Left ventricle myocardium inferior (tissue), 1 donor: ENCODE measurements at regions not wholly inside any gene's neighbourhood (a gene's known extent, or its start where the extent isn't known, plus 50 kb on each side); places are given as distances from the start of the nearest gene placed in this dataset.
A peak's percentile ranks its signal among the peaks of the same experiment; 100 is the strongest.

ENCODE experiments used
- DNase-seq: peaks from one replicate; pipeline ENCODE4 v3.0.0-alpha.2; 2020
- H3K27ac ChIP-seq: fragments of 200-600 bp; replicated peaks from 2 replicates; pipeline ENCODE4 v1.8.0; 2021
- H3K27me3 ChIP-seq: fragments of 200-600 bp; 2 replicates; pipeline ENCODE4 v1.8.0; 2021; ENCODE audit warnings: low read depth
- H3K36me3 ChIP-seq: fragments of 200-600 bp; 2 replicates; pipeline ENCODE4 v1.8.0; 2021
- H3K4me1 ChIP-seq: fragments of 200-600 bp; 2 replicates; pipeline ENCODE4 v1.8.0; 2021
- H3K4me3 ChIP-seq: fragments of 200-600 bp; 2 replicates; pipeline ENCODE4 v1.8.0; 2021; ENCODE audit warnings: mild to moderate bottlenecking, moderate library complexity
- H3K9me3 ChIP-seq: fragments of 200-600 bp; replicated peaks from 2 replicates; pipeline ENCODE4 v1.8.0; 2021
- CTCF ChIP-seq: fragments of 200-600 bp; IDR thresholded peaks from 2 replicates; pipeline ENCODE4 v1.8.0; 2021; ENCODE audit warnings: antibody characterized with exemption, mild to moderate bottlenecking, borderline replicate concordance
- intact Hi-C: fragments of 100-400 bp; cut with micrococcal nuclease; formaldehyde crosslinking; loops from one replicate; pipeline ENCODE4 v1.11.0; 2022
- donor health status: DM: no; HTN: yes; CAD: no; lungs with severe emphysema.

- TF ChIP-seq CTCF = peak; percentile 87
- no peaks in the 10 kb centered on the region for H3K36me3 ChIP-seq
- peak; percentile 78 for DNase-seq
- H3K4me1 ChIP-seq = peaks cover 22% of the 10 kb centered on the region
- intact Hi-C loops = loop anchor here (5.0 kb wide), 1 partner anchor 135 kb away; no protein-coding TSS in a partner anchor
- H3K27ac ChIP-seq = peak overlapping the region; percentile 37
- H3K27me3 ChIP-seq = no peaks in the 10 kb centered on the region
- no peaks in the 10 kb centered on the region for H3K9me3 ChIP-seq
- no peak overlapping the region for H3K4me3 ChIP-seq
These were observed 62.4 kb upstream of the USP24 start for GRCh38 chr1:55277377-55278130.

- intact Hi-C loops = loop anchor here (5.0 kb wide), 1 partner anchor 135 kb away; no protein-coding TSS in a partner anchor
- peak; percentile 37 for DNase-seq
- Histone ChIP-seq H3K36me3 (no peaks in the 10 kb centered on the region), H3K4me3 (no peak overlapping the region), H3K4me1 (peaks cover 22% of the 10 kb centered on the region), H3K27me3 (no peaks in the 10 kb centered on the region), H3K9me3 (no peaks in the 10 kb centered on the region), H3K27ac (peak overlapping the region; percentile 37)
- no peak for TF ChIP-seq CTCF
These were observed 61.7 kb upstream of the USP24 start for GRCh38 chr1:55276671-55277376.

- no peak overlapping the region for H3K4me3 ChIP-seq
- no peak for TF ChIP-seq CTCF
- H3K4me1 ChIP-seq = peaks cover 22% of the 10 kb centered on the region
- H3K36me3 ChIP-seq = no peaks in the 10 kb centered on the region
- no peaks in the 10 kb centered on the region for H3K9me3 ChIP-seq
- H3K27me3 ChIP-seq = no peaks in the 10 kb centered on the region
- intact Hi-C loops = loop anchor here (5.0 kb wide), 1 partner anchor 134 kb away; no protein-coding TSS in a partner anchor
- DNase-seq = no peak
- peak overlapping the region; percentile 37 for H3K27ac ChIP-seq
These were observed 60.8 kb upstream of the USP24 start for GRCh38 chr1:55275941-55276341.

GRCh38 chr1:55275151-55275748 is 60.1 kb upstream of the USP24 start:
- intact Hi-C loops = loop anchor here (5.0 kb wide), 1 partner anchor 133 kb away; no protein-coding TSS in a partner anchor
- H3K27me3 ChIP-seq = no peaks in the 10 kb centered on the region
- no peak overlapping the region for H3K4me3 ChIP-seq
- no peak for DNase-seq
- H3K36me3 ChIP-seq = no peaks in the 10 kb centered on the region
- H3K4me1 ChIP-seq = peaks cover 22% of the 10 kb centered on the region
- H3K9me3 ChIP-seq = no peaks in the 10 kb centered on the region
- no peak for TF ChIP-seq CTCF
- no peak overlapping the region for H3K27ac ChIP-seq

- intact Hi-C loops = no loop called here
- Histone ChIP-seq H3K4me3 (no peak overlapping the region), H3K4me1 (peaks cover 22% of the 10 kb centered on the region)
These were observed 57.8 kb upstream of the USP24 start for GRCh38 chr1:55272994-55273393.

More at GRCh38 chr1:55272994-55273393, 57.8 kb upstream of the USP24 start:
- DNase-seq = no peak
- H3K27ac ChIP-seq = no peak overlapping the region
- TF ChIP-seq CTCF = no peak
- no peaks in the 10 kb centered on the region for H3K36me3 ChIP-seq
- H3K9me3 ChIP-seq = peaks cover 18% of the 10 kb centered on the region
- H3K27me3 ChIP-seq = no peaks in the 10 kb centered on the region
